ENCODE measurements at regions not wholly inside any gene's neighbourhood (a gene's known extent, or its start where the extent isn't known, plus 50 kb on each side); places are given as distances from the start of the nearest gene placed in this dataset.
"Not testable (repeated sequence)": the region's sequence is repeated elsewhere in the genome, so short reads cannot be mapped to it uniquely, and the experiment has no call there.

GRCh38 chr3:176274161-176274560, 923.1 kb downstream of the TBL1XR1 start:
- Histone ChIP-seq H3K27ac (ENCODE audit: insufficient read depth in 1 of 2, low read depth in 1 of 2, low read length in 2 of 2, poor library complexity in 1 of 2, severe bottlenecking in 2 of 2) (no peak overlapping the region), H3K9me3 (ENCODE audit: control extremely low read depth in 1 of 5, control insufficient read depth in 4 of 5, insufficient read depth in 2 of 5, low read depth in 1 of 5, low read length in 4 of 5) (peaks cover 0 to 3% (median under 1%) of the 10 kb centered on the region in 5 experiments), H3K4me3 (ENCODE audit: control insufficient read depth in 1 of 7, extremely low read depth in 1 of 7, insufficient read depth in 4 of 7, low read depth in 2 of 7, low read length in 6 of 7) (no peak overlapping the region), H3K4me1 (ENCODE audit: control extremely low read depth in 1 of 4, control insufficient read depth in 4 of 4, insufficient read depth in 4 of 4, low read length in 3 of 4) (no peaks in the 10 kb centered on the region), H3K36me3 (ENCODE audit: control insufficient read depth in 4 of 4, insufficient read depth in 4 of 4, low read length in 3 of 4) (no peaks in the 10 kb centered on the region), H3K27me3 (replicated peaks in 2 of 5; ENCODE audit: control insufficient read depth in 4 of 5, insufficient read depth in 5 of 5, low read length in 4 of 5) (no peaks in the 10 kb centered on the region)
- POLR2A ChIA-PET, result no interaction called here
- DNase-seq, result no peak
- WGBS (ENCODE audit: insufficient coverage), result 97% methylated on average over 3 of the region's 5 CpGs
- CTCF ChIA-PET, result no interaction called here

DNA sequence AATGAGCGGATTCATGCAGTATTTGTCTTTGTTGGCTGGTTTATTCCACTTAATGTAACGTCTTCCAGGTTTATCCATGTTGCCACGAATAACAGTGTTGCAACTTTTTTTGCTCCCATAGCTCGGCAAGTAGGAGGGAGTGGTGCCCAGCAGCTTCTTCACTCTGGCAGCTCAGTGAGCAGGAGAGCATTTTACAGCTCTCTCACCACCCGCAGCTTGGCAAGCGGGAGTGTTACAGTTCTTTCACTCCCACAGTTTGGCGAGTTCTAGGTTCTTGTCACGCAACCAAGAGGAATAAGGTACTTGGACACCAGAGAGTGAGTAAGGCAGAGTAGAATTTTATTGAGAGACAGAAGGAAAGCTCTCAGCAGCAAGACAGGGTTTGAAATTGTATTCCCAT, 935.2 kb downstream of the TBL1XR1 start:
- 97% methylated on average over 8 of the region's 8 CpGs for WGBS (ENCODE audit: insufficient coverage)

DNA sequence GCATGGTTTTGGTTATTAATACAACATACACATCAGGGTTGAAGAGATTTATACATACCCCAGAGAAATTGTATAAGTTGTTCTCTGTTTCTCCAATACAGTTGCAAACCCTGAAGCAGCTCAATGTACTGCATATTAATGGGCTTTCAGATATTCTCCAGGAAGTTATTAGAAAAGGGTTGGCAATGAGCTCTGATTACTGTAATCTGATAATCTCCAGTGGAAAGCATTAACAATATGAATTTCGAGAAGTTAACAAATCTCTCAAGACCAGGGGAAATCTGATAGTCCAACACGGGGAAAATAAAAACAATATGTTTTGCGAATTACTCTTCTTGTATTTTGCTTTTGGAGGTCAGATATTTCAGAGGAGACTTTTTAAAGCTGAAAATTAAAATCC, 950.1 kb downstream of the TBL1XR1 start:
- CTCF ChIA-PET, result no interaction called here
- Histone ChIP-seq H3K27ac (ENCODE audit: insufficient read depth in 1 of 2, low read depth in 1 of 2, low read length in 2 of 2, poor library complexity in 1 of 2, severe bottlenecking in 2 of 2) (no peak overlapping the region), H3K4me1 (ENCODE audit: control extremely low read depth in 1 of 4, control insufficient read depth in 4 of 4, insufficient read depth in 4 of 4, low read length in 3 of 4) (no peaks in the 10 kb centered on the region), H3K4me3 (ENCODE audit: control insufficient read depth in 1 of 7, extremely low read depth in 1 of 7, insufficient read depth in 4 of 7, low read depth in 2 of 7, low read length in 6 of 7) (no peak overlapping the region), H3K36me3 (ENCODE audit: control insufficient read depth in 4 of 4, insufficient read depth in 4 of 4, low read length in 3 of 4) (no peaks in the 10 kb centered on the region), H3K27me3 (replicated peaks in 2 of 5; ENCODE audit: control insufficient read depth in 4 of 5, insufficient read depth in 5 of 5, low read length in 4 of 5) (no peaks in the 10 kb centered on the region), H3K9me3 (ENCODE audit: control extremely low read depth in 1 of 5, control insufficient read depth in 4 of 5, insufficient read depth in 2 of 5, low read depth in 1 of 5, low read length in 4 of 5) (peaks cover 0 to 1% (median 0%) of the 10 kb centered on the region in 5 experiments)
- DNase-seq, result no peak
- POLR2A ChIA-PET, result no interaction called here
- 80% methylated on average over 1 of the region's 3 CpGs for WGBS (ENCODE audit: insufficient coverage)

More for the DNA sequence above, 935.2 kb downstream of the TBL1XR1 start:
- POLR2A ChIA-PET, result no interaction called here
- H3K4me1 ChIP-seq (ENCODE audit: control extremely low read depth in 1 of 4, control insufficient read depth in 4 of 4, insufficient read depth in 4 of 4, low read length in 3 of 4), result no peaks in the 10 kb centered on the region
- H3K4me3 ChIP-seq (ENCODE audit: control insufficient read depth in 1 of 7, extremely low read depth in 1 of 7, insufficient read depth in 4 of 7, low read depth in 2 of 7, low read length in 6 of 7), result no peak overlapping the region
- no peak for DNase-seq
- CTCF ChIA-PET, result no interaction called here
- H3K9me3 ChIP-seq (ENCODE audit: control extremely low read depth in 1 of 5, control insufficient read depth in 4 of 5, insufficient read depth in 2 of 5, low read depth in 1 of 5, low read length in 4 of 5), result peaks cover 0 to 6% (median 1%) of the 10 kb centered on the region in 5 experiments
- no peak overlapping the region for H3K27ac ChIP-seq (ENCODE audit: insufficient read depth in 1 of 2, low read depth in 1 of 2, low read length in 2 of 2, poor library complexity in 1 of 2, severe bottlenecking in 2 of 2)
- H3K36me3 ChIP-seq (ENCODE audit: control insufficient read depth in 4 of 4, insufficient read depth in 4 of 4, low read length in 3 of 4), result no peaks in the 10 kb centered on the region
- H3K27me3 ChIP-seq (replicated peaks in 2 of 5; ENCODE audit: control insufficient read depth in 4 of 5, insufficient read depth in 5 of 5, low read length in 4 of 5), result no peaks in the 10 kb centered on the region

- Histone ChIP-seq H3K27me3 (replicated peaks in 2 of 5; ENCODE audit: control insufficient read depth in 4 of 5, insufficient read depth in 5 of 5, low read length in 4 of 5) (no peaks in the 10 kb centered on the region), H3K9me3 (ENCODE audit: control extremely low read depth in 1 of 5, control insufficient read depth in 4 of 5, insufficient read depth in 2 of 5, low read depth in 1 of 5, low read length in 4 of 5) (no peaks in the 10 kb centered on the region), H3K36me3 (ENCODE audit: control insufficient read depth in 4 of 4, insufficient read depth in 4 of 4, low read length in 3 of 4) (no peaks in the 10 kb centered on the region), H3K4me3 (ENCODE audit: control insufficient read depth in 1 of 7, extremely low read depth in 1 of 7, insufficient read depth in 4 of 7, low read depth in 2 of 7, low read length in 6 of 7) (no peak overlapping the region), H3K4me1 (ENCODE audit: control extremely low read depth in 1 of 4, control insufficient read depth in 4 of 4, insufficient read depth in 4 of 4, low read length in 3 of 4) (no peaks in the 10 kb centered on the region), H3K27ac (ENCODE audit: insufficient read depth in 1 of 2, low read depth in 1 of 2, low read length in 2 of 2, poor library complexity in 1 of 2, severe bottlenecking in 2 of 2) (no peak overlapping the region)
- WGBS (ENCODE audit: insufficient coverage), result 100% methylated on average over 3 of the region's 4 CpGs
- ChIA-PET CTCF (no interaction called here), POLR2A (no interaction called here)
- DNase-seq, result no peak
Measured at GRCh38 chr3:176219970-176220369, 977.3 kb downstream of the TBL1XR1 start.

DNA sequence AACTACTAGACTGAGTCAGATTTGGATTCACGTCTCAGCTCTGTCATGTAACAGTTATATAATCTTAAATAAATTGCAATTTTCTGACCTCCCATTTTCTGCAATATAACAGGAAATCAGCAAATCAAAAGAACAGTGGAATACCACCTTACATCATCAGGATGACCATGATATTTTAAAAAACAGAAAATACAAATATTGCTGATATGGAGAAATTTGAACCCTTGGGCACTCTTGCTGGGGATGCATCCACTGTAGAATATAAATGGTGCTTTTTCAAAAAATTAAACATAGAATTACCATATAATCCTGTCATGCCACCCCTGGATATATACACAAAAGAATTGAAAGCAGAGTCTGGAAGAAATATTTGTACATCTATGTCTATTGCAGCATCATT, 982.5 kb downstream of the TBL1XR1 start:
- peaks cover 0 to 3% (median 0%) of the 10 kb centered on the region in 5 experiments for H3K9me3 ChIP-seq (ENCODE audit: control extremely low read depth in 1 of 5, control insufficient read depth in 4 of 5, insufficient read depth in 2 of 5, low read depth in 1 of 5, low read length in 4 of 5)
- no peaks in the 10 kb centered on the region for H3K27me3 ChIP-seq (replicated peaks in 2 of 5; ENCODE audit: control insufficient read depth in 4 of 5, insufficient read depth in 5 of 5, low read length in 4 of 5)
- ChIA-PET CTCF (no interaction called here), POLR2A (no interaction called here)
- WGBS (ENCODE audit: insufficient coverage), result no CpG with 5 or more reads among the region's 1 CpG
- H3K4me3 ChIP-seq (ENCODE audit: control insufficient read depth in 1 of 7, extremely low read depth in 1 of 7, insufficient read depth in 4 of 7, low read depth in 2 of 7, low read length in 6 of 7), result no peak overlapping the region
- no peak for DNase-seq
- H3K27ac ChIP-seq (ENCODE audit: insufficient read depth in 1 of 2, low read depth in 1 of 2, low read length in 2 of 2, poor library complexity in 1 of 2, severe bottlenecking in 2 of 2), result no peak overlapping the region
- no peaks in the 10 kb centered on the region for H3K36me3 ChIP-seq (ENCODE audit: control insufficient read depth in 4 of 4, insufficient read depth in 4 of 4, low read length in 3 of 4)
- no peaks in the 10 kb centered on the region for H3K4me1 ChIP-seq (ENCODE audit: control extremely low read depth in 1 of 4, control insufficient read depth in 4 of 4, insufficient read depth in 4 of 4, low read length in 3 of 4)

GRCh38 chr3:176213314-176213713, 984.0 kb downstream of the TBL1XR1 start:
- POLR2A ChIA-PET, result not testable (repeated sequence)
- WGBS (ENCODE audit: insufficient coverage), result 95% methylated on average over 16 of the region's 27 CpGs

DNA sequence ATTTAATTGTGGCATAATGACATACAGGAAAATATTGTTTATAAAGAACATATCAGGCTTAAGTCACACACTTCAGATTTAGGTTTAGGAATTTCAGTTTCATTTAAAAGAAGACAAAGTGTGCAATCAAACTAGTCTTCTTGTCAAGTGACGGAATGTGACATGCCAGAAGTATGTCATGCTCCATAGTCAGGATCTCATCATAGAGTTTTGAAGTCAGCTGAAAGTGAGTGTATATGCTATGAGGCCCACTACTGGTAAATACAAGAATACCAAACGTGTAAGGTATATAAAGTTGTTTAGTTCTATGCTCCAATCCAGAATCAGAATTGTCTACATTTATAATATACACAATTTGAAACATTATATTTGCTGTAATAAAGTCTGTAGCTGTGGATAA, 988.4 kb downstream of the TBL1XR1 start:
- no peaks in the 10 kb centered on the region for H3K36me3 ChIP-seq (ENCODE audit: control insufficient read depth in 4 of 4, insufficient read depth in 4 of 4, low read length in 3 of 4)
- WGBS (ENCODE audit: insufficient coverage), result 100% methylated on average over 1 of the region's 2 CpGs
- H3K9me3 ChIP-seq (ENCODE audit: control extremely low read depth in 1 of 5, control insufficient read depth in 4 of 5, insufficient read depth in 2 of 5, low read depth in 1 of 5, low read length in 4 of 5), result peaks cover 0 to 3% (median 0%) of the 10 kb centered on the region in 5 experiments
- POLR2A ChIA-PET, result no interaction called here
- CTCF ChIA-PET, result no interaction called here
- no peak overlapping the region for H3K27ac ChIP-seq (ENCODE audit: insufficient read depth in 1 of 2, low read depth in 1 of 2, low read length in 2 of 2, poor library complexity in 1 of 2, severe bottlenecking in 2 of 2)
- H3K27me3 ChIP-seq (replicated peaks in 2 of 5; ENCODE audit: control insufficient read depth in 4 of 5, insufficient read depth in 5 of 5, low read length in 4 of 5), result no peaks in the 10 kb centered on the region
- no peaks in the 10 kb centered on the region for H3K4me1 ChIP-seq (ENCODE audit: control extremely low read depth in 1 of 4, control insufficient read depth in 4 of 4, insufficient read depth in 4 of 4, low read length in 3 of 4)
- DNase-seq, result no peak
- no peak overlapping the region for H3K4me3 ChIP-seq (ENCODE audit: control insufficient read depth in 1 of 7, extremely low read depth in 1 of 7, insufficient read depth in 4 of 7, low read depth in 2 of 7, low read length in 6 of 7)

More at GRCh38 chr3:176213314-176213713, 984.0 kb downstream of the TBL1XR1 start:
- DNase-seq; CTCF ChIA-PET; H3K4me1 ChIP-seq (ENCODE audit: control extremely low read depth in 1 of 4, control insufficient read depth in 4 of 4, insufficient read depth in 4 of 4, low read length in 3 of 4); H3K36me3 ChIP-seq (ENCODE audit: control insufficient read depth in 4 of 4, insufficient read depth in 4 of 4, low read length in 3 of 4); H3K4me3 ChIP-seq (ENCODE audit: control insufficient read depth in 1 of 7, extremely low read depth in 1 of 7, insufficient read depth in 4 of 7, low read depth in 2 of 7, low read length in 6 of 7); H3K27me3 ChIP-seq (replicated peaks in 2 of 5; ENCODE audit: control insufficient read depth in 4 of 5, insufficient read depth in 5 of 5, low read length in 4 of 5); H3K9me3 ChIP-seq (ENCODE audit: control extremely low read depth in 1 of 5, control insufficient read depth in 4 of 5, insufficient read depth in 2 of 5, low read depth in 1 of 5, low read length in 4 of 5); H3K27ac ChIP-seq (ENCODE audit: insufficient read depth in 1 of 2, low read depth in 1 of 2, low read length in 2 of 2, poor library complexity in 1 of 2, severe bottlenecking in 2 of 2): not testable (repeated sequence)
